H1 (cell line): ENCODE measurements at regions not wholly inside any gene's neighbourhood (a gene's known extent, or its start where the extent isn't known, plus 50 kb on each side); places are given as distances from the start of the nearest gene placed in this dataset.

ENCODE experiments used
- ASH2L ChIP-seq: fragments of 200-600, 300-600 bp; sonication (generic); IDR thresholded peaks from one replicate; pipeline ENCODE4 v1.7.1; 2017; ENCODE audit warnings: low read length
- ATF2 ChIP-seq: IDR thresholded peaks from 2 replicates; pipeline ENCODE4 v1.6.1; 2012; ENCODE audit warnings: low read length, inconsistent platforms
- GTF2F1 ChIP-seq: IDR thresholded peaks from 2 replicates; pipeline ENCODE4 v1.6.1; 2012; ENCODE audit warnings: low read depth, low read length, improper control_type of control experiment, borderline replicate concordance
- MAX ChIP-seq: IDR thresholded peaks from 2 replicates; pipeline ENCODE4 v1.6.1; 2012; ENCODE audit warnings: inconsistent platforms
- SAP30 ChIP-seq: fragments of 300-600 bp; sonication (generic); IDR thresholded peaks from 2 replicates; pipeline ENCODE4 v1.7.1; 2012; ENCODE audit warnings: low read length, moderate library complexity, mild to moderate bottlenecking, inconsistent platforms; ENCODE audit not compliant: insufficient read depth, insufficient replicate concordance
- TAF7 ChIP-seq: optimal IDR thresholded peaks from 2 replicates; pipeline ENCODE3; 2011; ENCODE audit warnings: low read depth, mild to moderate bottlenecking, inconsistent platforms, low read length, moderate library complexity, borderline replicate concordance
- TEAD4 ChIP-seq: IDR thresholded peaks from 2 replicates; pipeline ENCODE4 v1.6.1; 2012; ENCODE audit warnings: low read depth, low read length, inconsistent platforms, mixed read lengths
- TF ChIP-seq, protein P1 (sequence below): fragments of 300-600 bp; sonication (generic); IDR thresholded peaks from 2 replicates; pipeline ENCODE4 v1.7.1; 2012; ENCODE audit warnings: low read length, moderate library complexity, mild to moderate bottlenecking, inconsistent platforms; ENCODE audit not compliant: insufficient replicate concordance

DNA sequence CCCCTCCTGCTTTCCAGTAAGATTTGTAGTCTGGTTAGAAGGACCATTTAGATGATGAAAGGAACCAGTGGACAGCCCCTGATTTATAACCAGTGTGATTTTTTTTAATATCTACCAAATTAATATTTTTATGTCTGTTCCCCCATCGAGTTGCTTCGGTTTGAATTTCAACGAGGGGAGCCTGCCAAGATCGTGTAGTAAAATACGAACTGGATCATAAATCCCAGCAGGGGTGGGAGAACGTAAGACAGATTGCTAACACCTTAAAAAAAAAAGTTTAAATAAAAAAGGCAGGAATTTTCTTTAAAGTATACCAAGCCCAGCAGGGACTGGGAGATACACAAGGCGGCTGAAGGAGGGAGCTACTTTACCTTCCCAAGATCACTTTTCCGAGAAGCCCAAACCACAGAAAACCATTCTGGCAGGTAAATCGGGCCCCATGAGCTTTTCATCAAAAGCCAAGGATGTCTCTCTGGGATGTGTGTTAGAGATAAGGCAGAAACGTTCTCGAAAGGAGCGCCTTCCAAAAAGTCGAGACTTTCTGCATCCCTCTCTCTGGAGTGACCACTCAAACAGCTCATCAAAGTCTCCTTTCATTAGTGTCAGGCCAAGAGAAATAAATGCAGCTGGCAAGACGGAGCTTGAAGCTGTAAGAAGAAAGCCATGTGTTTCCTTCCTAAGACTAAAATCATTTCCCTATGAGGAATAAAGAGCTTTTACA is 270.5 kb upstream of the NFE2L3 start (continued):
- TF ChIP-seq, protein P1, sequence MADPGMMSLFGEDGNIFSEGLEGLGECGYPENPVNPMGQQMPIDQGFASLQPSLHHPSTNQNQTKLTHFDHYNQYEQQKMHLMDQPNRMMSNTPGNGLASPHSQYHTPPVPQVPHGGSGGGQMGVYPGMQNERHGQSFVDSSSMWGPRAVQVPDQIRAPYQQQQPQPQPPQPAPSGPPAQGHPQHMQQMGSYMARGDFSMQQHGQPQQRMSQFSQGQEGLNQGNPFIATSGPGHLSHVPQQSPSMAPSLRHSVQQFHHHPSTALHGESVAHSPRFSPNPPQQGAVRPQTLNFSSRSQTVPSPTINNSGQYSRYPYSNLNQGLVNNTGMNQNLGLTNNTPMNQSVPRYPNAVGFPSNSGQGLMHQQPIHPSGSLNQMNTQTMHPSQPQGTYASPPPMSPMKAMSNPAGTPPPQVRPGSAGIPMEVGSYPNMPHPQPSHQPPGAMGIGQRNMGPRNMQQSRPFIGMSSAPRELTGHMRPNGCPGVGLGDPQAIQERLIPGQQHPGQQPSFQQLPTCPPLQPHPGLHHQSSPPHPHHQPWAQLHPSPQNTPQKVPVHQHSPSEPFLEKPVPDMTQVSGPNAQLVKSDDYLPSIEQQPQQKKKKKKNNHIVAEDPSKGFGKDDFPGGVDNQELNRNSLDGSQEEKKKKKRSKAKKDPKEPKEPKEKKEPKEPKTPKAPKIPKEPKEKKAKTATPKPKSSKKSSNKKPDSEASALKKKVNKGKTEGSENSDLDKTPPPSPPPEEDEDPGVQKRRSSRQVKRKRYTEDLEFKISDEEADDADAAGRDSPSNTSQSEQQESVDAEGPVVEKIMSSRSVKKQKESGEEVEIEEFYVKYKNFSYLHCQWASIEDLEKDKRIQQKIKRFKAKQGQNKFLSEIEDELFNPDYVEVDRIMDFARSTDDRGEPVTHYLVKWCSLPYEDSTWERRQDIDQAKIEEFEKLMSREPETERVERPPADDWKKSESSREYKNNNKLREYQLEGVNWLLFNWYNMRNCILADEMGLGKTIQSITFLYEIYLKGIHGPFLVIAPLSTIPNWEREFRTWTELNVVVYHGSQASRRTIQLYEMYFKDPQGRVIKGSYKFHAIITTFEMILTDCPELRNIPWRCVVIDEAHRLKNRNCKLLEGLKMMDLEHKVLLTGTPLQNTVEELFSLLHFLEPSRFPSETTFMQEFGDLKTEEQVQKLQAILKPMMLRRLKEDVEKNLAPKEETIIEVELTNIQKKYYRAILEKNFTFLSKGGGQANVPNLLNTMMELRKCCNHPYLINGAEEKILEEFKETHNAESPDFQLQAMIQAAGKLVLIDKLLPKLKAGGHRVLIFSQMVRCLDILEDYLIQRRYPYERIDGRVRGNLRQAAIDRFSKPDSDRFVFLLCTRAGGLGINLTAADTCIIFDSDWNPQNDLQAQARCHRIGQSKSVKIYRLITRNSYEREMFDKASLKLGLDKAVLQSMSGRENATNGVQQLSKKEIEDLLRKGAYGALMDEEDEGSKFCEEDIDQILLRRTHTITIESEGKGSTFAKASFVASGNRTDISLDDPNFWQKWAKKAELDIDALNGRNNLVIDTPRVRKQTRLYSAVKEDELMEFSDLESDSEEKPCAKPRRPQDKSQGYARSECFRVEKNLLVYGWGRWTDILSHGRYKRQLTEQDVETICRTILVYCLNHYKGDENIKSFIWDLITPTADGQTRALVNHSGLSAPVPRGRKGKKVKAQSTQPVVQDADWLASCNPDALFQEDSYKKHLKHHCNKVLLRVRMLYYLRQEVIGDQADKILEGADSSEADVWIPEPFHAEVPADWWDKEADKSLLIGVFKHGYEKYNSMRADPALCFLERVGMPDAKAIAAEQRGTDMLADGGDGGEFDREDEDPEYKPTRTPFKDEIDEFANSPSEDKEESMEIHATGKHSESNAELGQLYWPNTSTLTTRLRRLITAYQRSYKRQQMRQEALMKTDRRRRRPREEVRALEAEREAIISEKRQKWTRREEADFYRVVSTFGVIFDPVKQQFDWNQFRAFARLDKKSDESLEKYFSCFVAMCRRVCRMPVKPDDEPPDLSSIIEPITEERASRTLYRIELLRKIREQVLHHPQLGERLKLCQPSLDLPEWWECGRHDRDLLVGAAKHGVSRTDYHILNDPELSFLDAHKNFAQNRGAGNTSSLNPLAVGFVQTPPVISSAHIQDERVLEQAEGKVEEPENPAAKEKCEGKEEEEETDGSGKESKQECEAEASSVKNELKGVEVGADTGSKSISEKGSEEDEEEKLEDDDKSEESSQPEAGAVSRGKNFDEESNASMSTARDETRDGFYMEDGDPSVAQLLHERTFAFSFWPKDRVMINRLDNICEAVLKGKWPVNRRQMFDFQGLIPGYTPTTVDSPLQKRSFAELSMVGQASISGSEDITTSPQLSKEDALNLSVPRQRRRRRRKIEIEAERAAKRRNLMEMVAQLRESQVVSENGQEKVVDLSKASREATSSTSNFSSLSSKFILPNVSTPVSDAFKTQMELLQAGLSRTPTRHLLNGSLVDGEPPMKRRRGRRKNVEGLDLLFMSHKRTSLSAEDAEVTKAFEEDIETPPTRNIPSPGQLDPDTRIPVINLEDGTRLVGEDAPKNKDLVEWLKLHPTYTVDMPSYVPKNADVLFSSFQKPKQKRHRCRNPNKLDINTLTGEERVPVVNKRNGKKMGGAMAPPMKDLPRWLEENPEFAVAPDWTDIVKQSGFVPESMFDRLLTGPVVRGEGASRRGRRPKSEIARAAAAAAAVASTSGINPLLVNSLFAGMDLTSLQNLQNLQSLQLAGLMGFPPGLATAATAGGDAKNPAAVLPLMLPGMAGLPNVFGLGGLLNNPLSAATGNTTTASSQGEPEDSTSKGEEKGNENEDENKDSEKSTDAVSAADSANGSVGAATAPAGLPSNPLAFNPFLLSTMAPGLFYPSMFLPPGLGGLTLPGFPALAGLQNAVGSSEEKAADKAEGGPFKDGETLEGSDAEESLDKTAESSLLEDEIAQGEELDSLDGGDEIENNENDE: no peak
- TF ChIP-seq ASH2L: no peak
- no peak for TF ChIP-seq GTF2F1
- TF ChIP-seq TAF7: no peak
- TF ChIP-seq TEAD4: no peak
- TF ChIP-seq SAP30: no peak
- no peak for TF ChIP-seq ATF2
- TF ChIP-seq MAX: no peak
